Right lobe of liver (tissue), 6 donors: ENCODE measurements at regions not wholly inside any gene's neighbourhood (a gene's known extent, or its start where the extent isn't known, plus 50 kb on each side); places are given as distances from the start of the nearest gene placed in this dataset.

Source experiments
- ATAC-seq, 4 donors: fragments of 200-7000 bp; cut with Tn5 transposase; one replicate each; pipeline ENCODE4 v1.9.1; 2020; ENCODE audit warnings: mild to moderate bottlenecking in 4 of 4, moderate library complexity in 4 of 4
- DNase-seq, 3 donors: peaks; one replicate each; pipeline ENCODE4 v3.0.0-alpha.2; 2020
- H3K27ac ChIP-seq, 3 donors: fragments of 200-600 bp; one replicate each; pipeline ENCODE4 v1.8.0; 2022
- H3K27me3 ChIP-seq, 2 donors: fragments of 200-600 bp; one replicate each; pipeline ENCODE4 v1.8.0; 2022
- H3K36me3 ChIP-seq, 4 donors: fragments of 200-600 bp; sonication (generic) in 1 of 4; one replicate each; pipeline versions ENCODE4 v1.5.1 to v1.8.0; 2017 to 2022; ENCODE audit warnings: control low read depth in 1 of 4
- H3K4me1 ChIP-seq, 4 donors: fragments of 200-600 bp; sonication (generic) in 1 of 4; one replicate each; pipeline versions ENCODE4 v1.5.1 to v1.8.0; 2017 to 2022; ENCODE audit warnings: control low read depth in 1 of 4
- H3K4me3 ChIP-seq, 3 donors: fragments of 200-600 bp; one replicate each; pipeline ENCODE4 v1.8.0; 2022
- H3K9me3 ChIP-seq, 4 donors: fragments of 200-600 bp; sonication (generic) in 1 of 4; one replicate each; pipeline versions ENCODE4 v1.5.1 to v1.8.0; 2017 to 2022; ENCODE audit warnings: control low read depth in 1 of 4
- CTCF ChIP-seq, 4 donors: fragments of 200-600 bp in 3 of 4; fragments of 450-650 bp in 1 of 4; IDR thresholded peaks; one replicate each; pipeline versions ENCODE4 v1.5.1 to v1.8.0; 2016 to 2022; ENCODE audit warnings: antibody characterized with exemption in 4 of 4, mild to moderate bottlenecking in 2 of 4
- POLR2A ChIP-seq: fragments of 450-650 bp; IDR thresholded peaks from one replicate; pipeline ENCODE4 v1.6.1; 2017; ENCODE audit warnings: antibody characterized with exemption, mild to moderate bottlenecking
- WGBS: methylation state at CpG from one replicate; pipeline ENCODE4 v1.1.6; 2018; ENCODE audit warnings: low coverage, low lambda C conversion rate; ENCODE audit not compliant: insufficient coverage; ENCODE audit errors: missing lambda C conversion rate; 5-methylcytosine and 5-hydroxymethylcytosine counted together
- intact Hi-C, 2 donors: fragments of 100-400 bp; cut with DNase I; formaldehyde crosslinking; loops; one replicate each; pipeline versions ENCODE4 v1.11.2 to v1.14.1; 2022
- donor health status: DM: no; HTN: yes; CAD: no.
- donor health status: DM: no; HTN: no; CAD: no.
- donor health status: DM: no; HTN: no; CAD: no.
- donor health status: DM: no; HTN: yes; CAD: no.
- donor health status: DM: no; HTN: yes; CAD: no.

DNA sequence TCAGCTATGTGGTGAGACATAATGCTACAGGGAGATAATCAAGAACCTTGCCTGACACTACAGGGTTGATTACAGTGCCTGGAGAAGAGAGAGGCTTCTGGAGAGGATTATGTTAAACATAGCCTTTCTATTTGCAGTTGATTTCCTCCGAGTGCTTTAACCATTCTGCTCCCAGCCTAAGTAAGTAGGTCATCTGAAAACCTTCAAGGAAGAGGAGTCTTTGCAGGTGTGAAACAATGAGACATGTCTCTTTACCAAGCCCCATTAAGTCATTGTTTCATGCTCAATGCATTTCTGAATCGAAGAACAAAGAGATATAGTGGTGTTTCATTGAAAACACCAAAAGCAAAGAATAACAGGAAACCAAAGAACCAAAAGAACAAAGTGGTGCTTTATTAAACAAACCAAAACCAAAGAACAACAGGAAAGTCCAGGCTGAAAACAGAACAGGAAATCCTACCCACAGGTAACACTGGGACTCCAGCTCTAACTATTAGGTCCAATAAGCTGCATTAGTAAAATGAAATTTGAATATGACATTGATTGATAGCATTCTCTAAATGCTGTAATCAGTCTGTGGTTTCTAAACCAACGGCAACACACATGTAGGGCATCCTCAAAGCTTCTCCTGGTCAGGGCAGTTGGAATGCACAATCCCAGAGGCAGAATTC lies 113.3 kb upstream of the SPATA31D4 start:
- peak overlapping the region in 2 of 3 donors; percentile 66 to 71 for H3K27ac ChIP-seq
- no peak for DNase-seq
- no peaks in the 10 kb centered on the region for H3K36me3 ChIP-seq
- TF ChIP-seq POLR2A = no peak
- no peak for TF ChIP-seq CTCF (IDR thresholded peaks at IDR 0.05)
- ATAC-seq = peak; percentile 11 to 44 (median 24)
- H3K27me3 ChIP-seq = no peaks in the 10 kb centered on the region
- peaks cover 0 to 37% (median 14%) of the 10 kb centered on the region in 4 donors for H3K4me1 ChIP-seq
- H3K9me3 ChIP-seq = no peaks in the 10 kb centered on the region
- no peak overlapping the region for H3K4me3 ChIP-seq
- intact Hi-C loops = no loop called here
- 2% methylated on average over 3 of the region's 3 CpGs for WGBS

- TF ChIP-seq POLR2A (no peak), CTCF (IDR thresholded peaks at IDR 0.05) (no peak)
- H3K36me3 ChIP-seq = no peaks in the 10 kb centered on the region
- H3K27ac ChIP-seq = peak overlapping the region in 1 of 3 donors; percentile 66
- no peaks in the 10 kb centered on the region for H3K9me3 ChIP-seq
- H3K4me3 ChIP-seq = no peak overlapping the region
- intact Hi-C loops = no loop called here
- DNase-seq = no peak
- H3K27me3 ChIP-seq = no peaks in the 10 kb centered on the region
- peaks cover 0 to 43% (median 18%) of the 10 kb centered on the region in 4 donors for H3K4me1 ChIP-seq
- WGBS = 62% methylated on average over 3 of the region's 3 CpGs
- ATAC-seq = no peak
Measured at GRCh38 chr9:81815781-81816180, 112.4 kb upstream of the SPATA31D4 start.

DNA sequence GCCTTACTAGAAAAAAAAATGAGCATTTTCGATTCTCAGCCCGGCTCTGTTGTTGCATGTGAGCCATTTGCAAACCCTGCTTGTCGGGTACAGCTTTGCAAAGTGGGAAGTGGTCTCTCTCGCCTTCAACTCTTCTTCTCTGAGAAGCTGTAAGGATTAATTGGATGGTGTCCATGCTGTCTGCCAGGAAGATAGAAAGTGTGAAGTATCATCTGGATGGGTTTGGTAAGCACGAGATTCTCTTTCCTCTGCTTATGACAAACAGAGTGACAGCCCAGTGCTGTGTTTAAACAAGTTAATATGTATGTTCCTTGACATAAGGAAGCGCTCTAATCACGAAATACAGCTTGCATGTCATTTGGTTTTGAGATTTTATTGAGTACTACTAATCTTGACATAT lies 109.1 kb upstream of the SPATA31D4 start:
- intact Hi-C loops = no loop called here
- no peaks in the 10 kb centered on the region for H3K27me3 ChIP-seq
- WGBS = 71% methylated on average over 7 of the region's 7 CpGs
- no peak overlapping the region for H3K4me3 ChIP-seq
- no peak for ATAC-seq
- no peaks in the 10 kb centered on the region for H3K9me3 ChIP-seq
- TF ChIP-seq POLR2A = no peak
- TF ChIP-seq CTCF (IDR thresholded peaks at IDR 0.05) = no peak
- H3K36me3 ChIP-seq = no peaks in the 10 kb centered on the region
- H3K27ac ChIP-seq = peak overlapping the region in 1 of 3 donors; percentile 66
- DNase-seq = no peak
- H3K4me1 ChIP-seq = peaks cover 0 to 47% (median 16%) of the 10 kb centered on the region in 4 donors

DNA sequence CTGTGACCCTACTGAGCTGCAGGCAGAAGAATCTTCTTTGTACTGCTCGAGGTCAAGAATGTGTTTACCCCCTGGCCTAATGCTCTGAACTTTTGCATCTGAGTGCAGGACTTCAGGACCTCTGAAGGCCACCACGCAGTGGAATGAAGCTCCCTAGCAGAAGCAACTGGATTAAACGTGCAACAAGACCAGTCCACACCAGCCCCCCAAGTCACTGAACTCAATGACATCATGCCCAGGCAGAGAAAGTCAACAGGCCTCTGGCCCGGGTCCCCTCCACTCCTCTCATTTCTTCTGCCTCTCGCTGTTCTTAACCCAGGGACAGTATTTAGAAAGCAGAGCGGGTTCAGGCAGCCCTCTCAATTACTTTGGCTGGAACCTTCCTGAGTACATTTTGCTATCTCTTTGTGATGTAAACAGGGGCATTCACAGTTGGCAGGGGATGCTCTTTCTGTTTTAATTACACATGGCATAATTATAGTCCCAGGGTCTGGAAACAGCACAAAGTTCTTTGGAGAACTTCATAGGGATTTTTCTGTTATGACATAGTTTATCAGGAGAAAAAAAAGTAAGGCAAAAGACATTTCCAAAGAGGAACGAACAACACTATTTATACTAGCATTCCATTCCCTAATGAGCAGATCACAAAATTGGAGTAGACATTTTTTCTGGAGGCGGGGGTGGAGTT lies 108.2 kb upstream of the SPATA31D4 start:
- H3K9me3 ChIP-seq = no peaks in the 10 kb centered on the region
- peak overlapping the region in 2 of 3 donors; percentile 41 to 66 for H3K27ac ChIP-seq
- ATAC-seq = peak; percentile 85 to 91 (median 88)

More for the DNA sequence above, 108.2 kb upstream of the SPATA31D4 start:
- Histone ChIP-seq H3K4me1 (peaks cover 0 to 44% (median 15%) of the 10 kb centered on the region in 4 donors), H3K4me3 (no peak overlapping the region), H3K36me3 (no peaks in the 10 kb centered on the region), H3K27me3 (no peaks in the 10 kb centered on the region)
- DNase-seq = peak; percentile 67 to 86 (median 80)
- TF ChIP-seq POLR2A (no peak), CTCF (IDR thresholded peaks at IDR 0.05) (no peak)
- intact Hi-C loops = no loop called here
- 34% methylated on average over 8 of the region's 8 CpGs for WGBS
